ENCODE measurements at regions not wholly inside any gene's neighbourhood (a gene's known extent, or its start where the extent isn't known, plus 50 kb on each side); places are given as distances from the start of the nearest gene placed in this dataset.

GRCh38 chr21:35215870-35216269, 166.8 kb upstream of the RUNX1 start:
- Mint-ChIP-seq H3K9me3 (peaks cover 10% of the 10 kb centered on the region), H3K27ac (no peak overlapping the region), H3K36me3 (peaks cover 10% of the 10 kb centered on the region), H3K27me3 (no peaks in the 10 kb centered on the region), H3K4me3 (no peak overlapping the region), H3K4me1 (peaks cover 9% of the 10 kb centered on the region)
- POLR2A ChIA-PET, result no interaction called here
- DNase-seq, result no peak
- no peak for ATAC-seq (ENCODE audit: low read depth)

DNA sequence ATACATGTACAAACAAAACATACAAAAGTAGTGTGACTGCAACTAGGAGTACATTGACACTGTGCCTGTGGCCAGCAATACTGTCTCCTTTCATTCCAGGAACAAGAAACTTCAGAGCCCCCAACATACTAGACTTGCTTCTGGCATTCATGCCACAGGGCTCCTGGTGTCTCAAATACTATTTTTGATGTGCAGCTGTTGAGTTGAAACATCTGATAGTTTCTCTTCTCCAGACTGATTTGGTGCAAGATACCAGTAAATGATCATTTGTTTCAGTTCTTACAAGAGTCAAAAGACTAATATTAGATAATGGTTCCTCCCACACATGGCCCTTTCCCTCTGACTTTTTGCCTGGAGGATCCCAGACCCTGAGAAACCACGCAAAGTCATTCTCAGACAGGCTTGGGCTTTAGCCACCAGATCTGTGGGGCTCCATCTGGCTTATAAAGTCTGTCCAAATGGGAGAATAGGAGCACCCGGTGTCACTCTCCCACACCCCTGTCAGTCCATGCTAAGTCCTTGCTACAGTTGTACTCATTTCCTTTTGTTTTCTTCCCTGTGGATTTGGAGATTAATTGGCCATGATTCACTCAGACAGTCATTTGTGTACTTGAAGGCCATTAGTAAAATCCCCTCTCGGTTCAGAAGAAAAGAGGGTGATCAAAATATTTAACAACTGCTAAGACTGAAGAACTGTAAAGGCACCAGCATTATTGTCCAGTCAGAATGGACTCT, 163.5 kb upstream of the RUNX1 start:
- Mint-ChIP-seq H3K4me3 (no peak overlapping the region), H3K36me3 (no peaks in the 10 kb centered on the region), H3K27ac (no peak overlapping the region), H3K9me3 (peaks cover 5% of the 10 kb centered on the region), H3K27me3 (no peaks in the 10 kb centered on the region), H3K4me1 (peaks cover 1% of the 10 kb centered on the region)
- POLR2A ChIA-PET, result no interaction called here
- DNase-seq (no peak), ATAC-seq (ENCODE audit: low read depth) (no peak)

DNA sequence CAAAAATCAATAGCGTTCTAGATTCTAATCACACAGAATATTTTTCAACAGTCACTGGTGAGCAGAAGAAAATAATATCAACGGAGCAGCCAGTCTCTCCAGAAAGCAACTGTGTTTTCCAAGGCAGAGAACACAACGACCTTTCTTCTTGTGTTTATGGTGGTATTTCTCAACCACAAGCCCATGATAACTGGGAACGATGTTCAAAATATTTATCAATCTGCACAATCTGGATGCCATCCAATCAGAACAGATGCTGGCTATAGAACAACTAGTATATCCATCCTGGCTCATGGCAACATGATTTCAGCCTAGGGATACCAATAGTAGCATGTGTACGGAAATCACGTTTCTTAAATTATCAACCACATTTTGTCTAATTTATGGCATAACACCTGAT, 162.7 kb upstream of the RUNX1 start:
- Mint-ChIP-seq H3K4me3 (no peak overlapping the region), H3K27me3 (no peaks in the 10 kb centered on the region), H3K27ac (no peak overlapping the region), H3K36me3 (no peaks in the 10 kb centered on the region), H3K9me3 (peaks cover 6% of the 10 kb centered on the region), H3K4me1 (no peaks in the 10 kb centered on the region)
- POLR2A ChIA-PET, result no interaction called here
- DNase-seq (no peak), ATAC-seq (ENCODE audit: low read depth) (no peak)

GRCh38 chr21:35210093-35210492, 161.0 kb upstream of the RUNX1 start:
- Mint-ChIP-seq H3K27me3 (no peaks in the 10 kb centered on the region), H3K4me1 (peaks cover 8% of the 10 kb centered on the region), H3K27ac (no peak overlapping the region), H3K4me3 (no peak overlapping the region), H3K9me3 (peaks cover 7% of the 10 kb centered on the region), H3K36me3 (no peaks in the 10 kb centered on the region)
- POLR2A ChIA-PET, result no interaction called here
- ATAC-seq (ENCODE audit: low read depth) (no peak), DNase-seq (no peak)

DNA sequence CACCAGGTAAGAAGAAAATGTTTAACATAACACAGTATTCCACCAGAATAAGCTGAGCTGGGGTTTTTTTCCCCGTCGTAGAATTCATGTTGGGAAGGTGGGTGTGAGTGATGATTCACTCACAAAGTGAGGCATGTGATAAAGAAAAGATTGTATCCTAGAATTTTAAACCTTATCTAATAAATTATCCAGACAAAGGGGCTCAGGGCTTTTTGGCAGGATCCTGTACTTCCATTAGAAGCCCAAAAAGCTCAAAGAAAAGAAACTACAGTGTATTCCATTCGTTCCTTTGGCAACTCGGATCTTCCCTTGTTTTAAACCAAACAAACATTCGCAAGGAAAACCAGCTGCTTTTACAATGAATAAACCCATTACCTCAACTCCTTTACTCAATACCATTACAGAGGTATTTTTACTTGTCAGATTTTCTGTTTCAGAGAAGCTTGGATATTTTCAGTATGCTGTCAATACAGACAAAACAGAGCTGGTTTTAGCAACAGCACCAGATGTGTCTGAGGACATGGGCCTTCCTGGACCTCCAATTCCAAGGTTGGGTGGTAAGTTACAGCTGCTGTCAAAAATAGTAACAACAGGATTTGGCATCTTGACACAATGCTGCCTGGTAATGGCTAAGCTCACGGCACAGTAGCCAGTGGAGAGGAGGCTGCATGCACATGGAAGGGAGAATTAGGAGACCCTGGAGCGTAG, 159.9 kb upstream of the RUNX1 start:
- peaks cover 7% of the 10 kb centered on the region for H3K9me3 Mint-ChIP-seq
- no peaks in the 10 kb centered on the region for H3K36me3 Mint-ChIP-seq
- POLR2A ChIA-PET, result no interaction called here
- peaks cover 12% of the 10 kb centered on the region for H3K4me1 Mint-ChIP-seq
- no peaks in the 10 kb centered on the region for H3K27me3 Mint-ChIP-seq
- H3K27ac Mint-ChIP-seq, result no peak overlapping the region
- H3K4me3 Mint-ChIP-seq, result no peak overlapping the region
- DNase-seq (no peak), ATAC-seq (ENCODE audit: low read depth) (no peak)

GRCh38 chr21:35208104-35208503, 159.0 kb upstream of the RUNX1 start:
- Mint-ChIP-seq H3K36me3 (no peaks in the 10 kb centered on the region), H3K27ac (no peak overlapping the region), H3K9me3 (peaks cover 3% of the 10 kb centered on the region), H3K4me1 (peaks cover 12% of the 10 kb centered on the region), H3K4me3 (no peak overlapping the region), H3K27me3 (no peaks in the 10 kb centered on the region)
- ATAC-seq (ENCODE audit: low read depth) (no peak), DNase-seq (no peak)
- POLR2A ChIA-PET, result no interaction called here

DNA sequence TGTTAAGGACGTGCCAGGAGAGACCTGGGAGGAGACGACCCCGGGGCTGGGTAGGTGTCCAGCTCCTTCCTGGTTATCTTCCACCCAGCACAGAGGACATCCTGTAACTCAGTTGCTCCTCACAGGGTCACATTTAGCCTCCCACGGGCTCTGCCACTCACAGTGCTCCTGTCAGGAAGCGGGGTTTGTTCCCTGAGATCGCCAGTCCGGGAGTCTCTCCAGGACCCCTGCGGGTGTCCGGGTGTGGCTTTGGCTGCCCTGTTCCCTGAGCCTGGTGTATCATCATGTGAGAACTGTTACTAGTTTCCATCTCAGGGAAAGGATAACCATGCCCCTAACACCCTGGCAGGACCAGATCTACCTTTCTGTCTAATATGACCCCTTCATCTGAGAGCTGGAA, 158.2 kb upstream of the RUNX1 start:
- no peak for DNase-seq
- POLR2A ChIA-PET, result no interaction called here

GRCh38 chr21:35206141-35207125, 157.3 kb upstream of the RUNX1 start:
- no peak overlapping the region for H3K4me3 Mint-ChIP-seq
- no peak overlapping the region for H3K27ac Mint-ChIP-seq
- POLR2A ChIA-PET, result interaction anchor here (0.6 kb wide), 1 partner anchor 166 kb away, joined by 5 read pairs; no protein-coding TSS in a partner anchor
- no peaks in the 10 kb centered on the region for H3K36me3 Mint-ChIP-seq
- peaks cover 3% of the 10 kb centered on the region for H3K9me3 Mint-ChIP-seq
- no peaks in the 10 kb centered on the region for H3K27me3 Mint-ChIP-seq
- peaks cover 12% of the 10 kb centered on the region for H3K4me1 Mint-ChIP-seq
- DNase-seq (no peak), ATAC-seq (ENCODE audit: low read depth) (no peak)

More for the DNA sequence above, 158.2 kb upstream of the RUNX1 start:
- Mint-ChIP-seq H3K9me3 (peaks cover 3% of the 10 kb centered on the region), H3K27ac (no peak overlapping the region), H3K4me1 (peaks cover 12% of the 10 kb centered on the region), H3K27me3 (no peaks in the 10 kb centered on the region), H3K36me3 (no peaks in the 10 kb centered on the region), H3K4me3 (no peak overlapping the region)
- ATAC-seq (ENCODE audit: low read depth), result no peak

GRCh38 chr21:35204850-35205541, 155.9 kb upstream of the RUNX1 start:
- Mint-ChIP-seq H3K27me3 (peaks cover 2% of the 10 kb centered on the region), H3K9me3 (peaks cover 4% of the 10 kb centered on the region), H3K27ac (peak overlapping the region; percentile 81), H3K4me3 (peak overlapping the region; percentile 77), H3K36me3 (no peaks in the 10 kb centered on the region), H3K4me1 (peaks cover 12% of the 10 kb centered on the region)
- POLR2A ChIA-PET, result interaction anchor here (0.6 to 1.0 kb wide), 2 partner anchors 102 to 315 kb away, joined by 4 to 6 read pairs; no protein-coding TSS in a partner anchor
- ATAC-seq (ENCODE audit: low read depth), result peak; percentile 10
- peak; percentile 36 for DNase-seq

DNA sequence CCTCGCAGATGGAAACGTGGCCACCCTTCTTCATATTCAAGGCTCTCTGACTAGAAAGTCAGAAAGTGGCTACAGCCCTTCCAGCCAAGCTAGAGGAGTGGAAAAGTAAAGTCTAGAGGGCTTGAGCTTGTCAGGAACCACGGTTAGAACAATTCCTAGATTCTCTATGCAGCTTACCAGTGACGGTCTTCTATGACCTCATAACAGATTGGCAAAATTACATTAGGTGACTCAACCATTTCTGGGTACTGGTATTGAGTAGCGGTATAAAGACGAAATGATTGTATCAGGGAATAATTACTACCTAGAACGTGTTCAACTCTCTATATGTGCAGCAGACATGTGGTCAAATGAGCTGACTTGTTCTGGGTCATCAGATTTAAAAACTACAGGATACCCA, 155.0 kb upstream of the RUNX1 start:
- POLR2A ChIA-PET, result no interaction called here
- H3K4me1 Mint-ChIP-seq, result peaks cover 12% of the 10 kb centered on the region
- ATAC-seq (ENCODE audit: low read depth), result no peak

GRCh38 chr21:35203093-35203977, 154.2 kb upstream of the RUNX1 start:
- Mint-ChIP-seq H3K27me3 (peaks cover 2% of the 10 kb centered on the region), H3K27ac (no peak overlapping the region), H3K36me3 (no peaks in the 10 kb centered on the region), H3K9me3 (peaks cover 3% of the 10 kb centered on the region), H3K4me3 (no peak overlapping the region), H3K4me1 (peaks cover 14% of the 10 kb centered on the region)
- ATAC-seq (ENCODE audit: low read depth) (no peak), DNase-seq (no peak)
- POLR2A ChIA-PET, result no interaction called here

More for the DNA sequence above, 155.0 kb upstream of the RUNX1 start:
- no peak overlapping the region for H3K27ac Mint-ChIP-seq
- H3K9me3 Mint-ChIP-seq, result peaks cover 3% of the 10 kb centered on the region
- peaks cover 2% of the 10 kb centered on the region for H3K27me3 Mint-ChIP-seq
- H3K36me3 Mint-ChIP-seq, result no peaks in the 10 kb centered on the region
- DNase-seq, result no peak
- H3K4me3 Mint-ChIP-seq, result no peak overlapping the region

DNA sequence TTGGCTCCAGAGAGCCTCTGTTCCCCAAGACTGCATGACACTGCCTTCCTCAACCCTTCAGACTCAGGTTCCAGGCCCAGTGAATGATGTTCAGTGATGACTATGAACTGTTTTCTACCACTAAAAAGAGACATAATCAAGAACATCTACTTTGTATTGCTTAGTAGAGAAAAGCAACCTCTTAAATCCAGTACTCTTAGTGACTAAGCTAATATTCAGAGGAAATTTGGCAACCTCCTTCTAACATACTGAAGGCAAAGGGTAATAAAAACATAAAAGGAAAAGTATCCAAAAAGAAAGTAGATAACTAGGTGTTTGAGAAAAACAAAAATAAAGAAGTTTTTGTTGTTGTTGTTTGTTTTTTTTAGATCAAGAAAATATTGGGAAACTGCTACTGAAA, 153.3 kb upstream of the RUNX1 start:
- POLR2A ChIA-PET, result no interaction called here
- Mint-ChIP-seq H3K4me3 (no peak overlapping the region), H3K9me3 (peaks cover 3% of the 10 kb centered on the region), H3K27me3 (peaks cover 2% of the 10 kb centered on the region), H3K27ac (no peak overlapping the region), H3K36me3 (no peaks in the 10 kb centered on the region), H3K4me1 (peaks cover 17% of the 10 kb centered on the region)
- no peak for DNase-seq
- no peak for ATAC-seq (ENCODE audit: low read depth)
